PC-3 (cell line): ENCODE measurements at regions not wholly inside any gene's neighbourhood (a gene's known extent, or its start where the extent isn't known, plus 50 kb on each side); places are given as distances from the start of the nearest gene placed in this dataset.

ENCODE experiments used
- CTCF ChIP-seq: fragments of 300-600 bp; sonication (generic); conservative IDR thresholded peaks from 2 replicates; pipeline ENCODE4 v1.5.1; 2017; ENCODE audit warnings: antibody characterized with exemption, low read depth, mild to moderate bottlenecking, low read length
- EZH2 ChIP-seq: fragments of 300-600 bp; sonication (generic); IDR thresholded peaks from one replicate; pipeline ENCODE4 v1.6.1; 2017; ENCODE audit warnings: antibody characterized with exemption, mild to moderate bottlenecking, low read length; ENCODE audit not compliant: unreplicated experiment
- EZH2phosphoT487 ChIP-seq: fragments of 300-600 bp; sonication (generic); IDR thresholded peaks from 2 replicates; pipeline ENCODE4 v1.6.1; 2018; ENCODE audit warnings: mild to moderate bottlenecking, antibody characterized with exemption, low read length, borderline replicate concordance

GRCh38 chr18:73840319-73840945, 307.2 kb downstream of the FBXO15 start:
- TF ChIP-seq CTCF (no peak), EZH2phosphoT487 (no peak), EZH2 (no peak)
